Skin of body (tissue), 1 donor: ENCODE measurements at regions not wholly inside any gene's neighbourhood (a gene's known extent, or its start where the extent isn't known, plus 50 kb on each side); places are given as distances from the start of the nearest gene placed in this dataset.
"Not testable (repeated sequence)": the region's sequence is repeated elsewhere in the genome, so short reads cannot be mapped to it uniquely, and the experiment has no call there.

Source experiments
- DNase-seq: peaks from one replicate; lab custom pipeline; 2025; lab: John Stamatoyannopoulos, UW

- no peak for DNase-seq
Measured at GRCh38 chr10:111561124-111561523, 484.3 kb downstream of the ADRA2A start.

- no peak for DNase-seq
Measured at GRCh38 chr10:111565542-111565941, 488.7 kb downstream of the ADRA2A start.

- DNase-seq: no peak
Measured at GRCh38 chr10:111578076-111578475, 501.2 kb downstream of the ADRA2A start.

GRCh38 chr10:111579473-111579872, 502.6 kb downstream of the ADRA2A start:
- no peak for DNase-seq

- no peak for DNase-seq
Measured at GRCh38 chr10:111590703-111591102, 513.9 kb downstream of the ADRA2A start.

GRCh38 chr10:111593578-111593977, 516.7 kb downstream of the ADRA2A start:
- no peak for DNase-seq

- no peak for DNase-seq
Measured at GRCh38 chr10:111595173-111595572, 518.3 kb downstream of the ADRA2A start.

GRCh38 chr10:111598433-111599059, 521.7 kb downstream of the ADRA2A start:
- DNase-seq: peak; percentile 46

GRCh38 chr10:111599943-111600342, 523.1 kb downstream of the ADRA2A start:
- DNase-seq: no peak

- no peak for DNase-seq
Measured at GRCh38 chr10:111600772-111601171, 523.9 kb downstream of the ADRA2A start.

- no peak for DNase-seq
Measured at GRCh38 chr10:111612273-111612672, 535.4 kb downstream of the ADRA2A start.

- no peak for DNase-seq
Measured at GRCh38 chr10:111634191-111634590, 549.4 kb downstream of the GPAM start.

GRCh38 chr10:111646021-111646420, 537.5 kb downstream of the GPAM start:
- DNase-seq: no peak

GRCh38 chr10:111648046-111648445, 535.5 kb downstream of the GPAM start:
- DNase-seq: no peak

- DNase-seq: not testable (repeated sequence)
Measured at GRCh38 chr10:111649080-111649479, 534.5 kb downstream of the GPAM start.

- DNase-seq: no peak
Measured at GRCh38 chr10:111650088-111650487, 533.5 kb downstream of the GPAM start.

GRCh38 chr10:111656066-111656465, 527.5 kb downstream of the GPAM start:
- DNase-seq: no peak

- DNase-seq: no peak
Measured at GRCh38 chr10:111677759-111678158, 505.8 kb downstream of the GPAM start.

GRCh38 chr10:111686796-111687195, 496.8 kb downstream of the GPAM start:
- DNase-seq: no peak

GRCh38 chr10:111698711-111699110, 484.9 kb downstream of the GPAM start:
- DNase-seq: no peak

- DNase-seq: peak; percentile 10
Measured at GRCh38 chr10:111703986-111704385, 479.6 kb downstream of the GPAM start.

GRCh38 chr10:111705021-111705420, 478.5 kb downstream of the GPAM start:
- peak; percentile 13 for DNase-seq

GRCh38 chr10:111706331-111706730, 477.2 kb downstream of the GPAM start:
- no peak for DNase-seq

GRCh38 chr10:111707076-111707475, 476.5 kb downstream of the GPAM start:
- peak; percentile 54 for DNase-seq
